Stimulated activated CD4-positive, alpha-beta T cell treated with anti-CD3 and anti-CD28 coated beads, Interleukin-12 subunit alpha, Interleukin-12 subunit beta, amount 100 ng/mL, for 24 hours (primary cell): ENCODE measurements at regions not wholly inside any gene's neighbourhood (a gene's known extent, or its start where the extent isn't known, plus 50 kb on each side); places are given as distances from the start of the nearest gene placed in this dataset.
"Not testable (repeated sequence)": the region's sequence is repeated elsewhere in the genome, so short reads cannot be mapped to it uniquely, and the experiment has no call there.

Source experiments
- DNase-seq, 2 experiments: peaks; one replicate each; pipeline ENCODE4 v3.0.0-alpha.2; 2020; ENCODE audit warnings: low read depth in 2 of 2

GRCh38 chr9:108765265-108765664 is 90.5 kb downstream of the ACTL7B start:
- DNase-seq: no peak

- DNase-seq: no peak
Observed at GRCh38 chr9:108762348-108763055, 93.3 kb downstream of the ACTL7B start.

- peak; percentile 4 to 26 for DNase-seq
Observed at GRCh38 chr9:108761655-108762347, 94.0 kb downstream of the ACTL7B start.

GRCh38 chr9:108760841-108761240 is 94.9 kb downstream of the ACTL7B start:
- no peak for DNase-seq

- no peak for DNase-seq
Observed at GRCh38 chr9:108759835-108760234, 96.0 kb downstream of the ACTL7B start.

GRCh38 chr9:108759399-108759798 is 96.4 kb downstream of the ACTL7B start:
- no peak for DNase-seq

GRCh38 chr9:108756746-108757490 is 98.9 kb downstream of the ACTL7B start:
- DNase-seq: no peak

GRCh38 chr9:108755979-108756378 is 99.8 kb downstream of the ACTL7B start:
- no peak for DNase-seq

GRCh38 chr9:108751369-108751768 is 104.4 kb downstream of the ACTL7B start:
- DNase-seq: no peak

GRCh38 chr9:108750661-108751215 is 105.0 kb downstream of the ACTL7B start:
- no peak for DNase-seq

GRCh38 chr9:108748776-108749175 is 107.0 kb downstream of the ACTL7B start:
- no peak for DNase-seq

- no peak for DNase-seq
Observed at GRCh38 chr9:108746864-108747263, 108.9 kb downstream of the ACTL7B start.

GRCh38 chr9:108746001-108746400 is 109.8 kb downstream of the ACTL7B start:
- DNase-seq: no peak

GRCh38 chr9:108744641-108745040 is 111.1 kb downstream of the ACTL7B start:
- DNase-seq: no peak

GRCh38 chr9:108743901-108744371 is 111.8 kb downstream of the ACTL7B start:
- no peak for DNase-seq

- no peak for DNase-seq
Observed at GRCh38 chr9:108743416-108743815, 112.4 kb downstream of the ACTL7B start.

- DNase-seq: no peak
Observed at GRCh38 chr9:108742191-108742590, 113.6 kb downstream of the ACTL7B start.

GRCh38 chr9:108731292-108731691 is 124.5 kb downstream of the ACTL7B start:
- DNase-seq: not testable (repeated sequence)

- no peak for DNase-seq
Observed at GRCh38 chr9:108727580-108728111, 128.1 kb downstream of the ACTL7B start.

GRCh38 chr9:108724652-108725051 is 131.1 kb downstream of the ACTL7B start:
- DNase-seq: no peak

GRCh38 chr9:108724122-108724521 is 131.7 kb downstream of the ACTL7B start:
- DNase-seq: no peak

GRCh38 chr9:108722396-108722795 is 133.4 kb downstream of the ACTL7B start:
- DNase-seq: no peak
